ENCODE measurements at regions not wholly inside any gene's neighbourhood (a gene's known extent, or its start where the extent isn't known, plus 50 kb on each side); places are given as distances from the start of the nearest gene placed in this dataset.

DNA sequence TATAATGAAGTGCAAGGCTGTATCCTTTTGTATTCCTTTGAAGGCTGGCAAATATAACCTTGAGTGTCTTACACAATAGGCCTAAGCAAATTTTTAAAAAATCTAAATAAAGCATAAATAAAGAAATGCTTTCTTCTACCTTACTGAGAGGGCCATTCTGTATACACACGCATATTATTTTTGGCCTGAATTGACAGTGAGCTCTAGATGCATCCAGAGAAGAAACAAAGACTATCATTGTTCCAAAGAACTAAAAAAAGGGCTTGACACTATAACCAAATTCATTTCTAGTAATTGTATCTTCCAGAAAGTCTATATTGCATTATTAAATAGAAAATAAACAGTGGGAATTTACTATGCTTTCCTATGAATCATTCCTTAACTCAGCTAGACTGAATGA, 100.2 kb downstream of the MAGEB17 start:
- Mint-ChIP-seq H3K9me3 (peaks cover 0 to 10% (median 1%) of the 10 kb centered on the region in 5 donors), H3K36me3 (no peaks in the 10 kb centered on the region), H3K27ac (no peak overlapping the region), H3K27me3 (no peaks in the 10 kb centered on the region), H3K4me3 (no peak overlapping the region), H3K4me1 (no peaks in the 10 kb centered on the region)
- H3K27ac ChIP-seq (ENCODE audit: low read depth, low read length): no peak overlapping the region
- no peaks in the 10 kb centered on the region for H3K27me3 ChIP-seq (ENCODE audit: insufficient read depth, low read length, poor library complexity, severe bottlenecking)
- no peaks in the 10 kb centered on the region for H3K36me3 ChIP-seq (ENCODE audit: insufficient read depth, low read length)
- no peak for DNase-seq
- no peak overlapping the region for H3K4me3 ChIP-seq (ENCODE audit: low read length)
- H3K4me1 ChIP-seq (ENCODE audit: insufficient read depth, low read length): no peaks in the 10 kb centered on the region
- H3K9me3 ChIP-seq (ENCODE audit: low read length): no peaks in the 10 kb centered on the region
- CTCF ChIA-PET: no interaction called here
- POLR2A ChIA-PET: no interaction called here

- CTCF ChIA-PET: no interaction called here
- H3K9me3 Mint-ChIP-seq: peaks cover 0 to 10% (median 1%) of the 10 kb centered on the region in 5 donors
- Histone ChIP-seq H3K27me3 (ENCODE audit: insufficient read depth, low read length, poor library complexity, severe bottlenecking) (no peaks in the 10 kb centered on the region), H3K36me3 (ENCODE audit: insufficient read depth, low read length) (no peaks in the 10 kb centered on the region), H3K9me3 (ENCODE audit: low read length) (no peaks in the 10 kb centered on the region), H3K4me1 (ENCODE audit: insufficient read depth, low read length) (no peaks in the 10 kb centered on the region), H3K27ac (ENCODE audit: low read depth, low read length) (no peak overlapping the region), H3K4me3 (ENCODE audit: low read length) (no peak overlapping the region)
- H3K27me3 Mint-ChIP-seq: no peaks in the 10 kb centered on the region
- POLR2A ChIA-PET: no interaction called here
- no peak for DNase-seq
- H3K27ac Mint-ChIP-seq: no peak overlapping the region
- no peaks in the 10 kb centered on the region for H3K36me3 Mint-ChIP-seq
- no peaks in the 10 kb centered on the region for H3K4me1 Mint-ChIP-seq
- H3K4me3 Mint-ChIP-seq: no peak overlapping the region
Observed at GRCh38 chrX:16268206-16268605, 100.9 kb downstream of the MAGEB17 start.

DNA sequence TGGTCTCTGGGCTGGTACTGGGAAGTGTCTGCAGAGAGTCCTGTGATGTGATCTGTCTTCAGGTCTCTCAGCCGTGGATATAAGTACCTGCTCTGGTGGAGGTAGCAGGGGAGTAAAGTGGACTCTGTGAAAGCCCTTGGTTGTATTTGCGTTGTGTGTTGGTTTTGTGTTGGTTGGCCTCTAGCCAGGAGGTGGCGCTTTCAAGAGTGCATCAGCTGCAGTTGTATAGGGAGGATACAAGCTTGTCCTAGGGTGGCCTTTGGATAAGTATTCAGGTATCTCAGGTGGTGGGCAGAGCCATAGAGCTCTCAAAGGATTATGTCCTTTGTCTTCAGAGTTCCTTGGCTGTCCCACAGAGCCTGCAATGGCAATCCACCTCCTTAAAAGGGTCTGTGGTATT, 111.6 kb downstream of the MAGEB17 start:
- POLR2A ChIA-PET: no interaction called here

DNA sequence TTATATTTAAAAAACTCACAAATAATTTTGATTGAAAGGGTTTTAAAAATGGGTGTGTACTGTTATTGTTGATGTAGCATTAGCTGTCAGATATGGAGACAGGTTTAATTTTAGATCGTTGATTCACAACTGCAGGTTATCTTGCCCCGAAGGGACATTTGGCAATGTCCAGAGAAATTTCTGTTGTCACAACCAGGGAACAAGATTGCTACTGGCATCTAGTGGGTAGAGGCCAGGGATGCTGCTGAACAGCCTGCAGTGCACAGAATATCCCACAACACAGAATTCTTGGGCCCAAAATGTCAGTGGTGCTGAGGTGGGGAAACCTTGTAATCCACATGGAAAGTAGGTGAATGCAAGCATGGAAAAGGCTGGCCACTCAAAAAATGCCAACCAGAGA, 114.9 kb downstream of the MAGEB17 start:
- DNase-seq: no peak
- no peaks in the 10 kb centered on the region for H3K27me3 ChIP-seq (ENCODE audit: insufficient read depth, low read length, poor library complexity, severe bottlenecking)
- no peaks in the 10 kb centered on the region for H3K36me3 ChIP-seq (ENCODE audit: insufficient read depth, low read length)
- no peaks in the 10 kb centered on the region for H3K9me3 Mint-ChIP-seq
- H3K4me1 Mint-ChIP-seq: no peaks in the 10 kb centered on the region
- no peaks in the 10 kb centered on the region for H3K4me1 ChIP-seq (ENCODE audit: insufficient read depth, low read length)
- POLR2A ChIA-PET: no interaction called here
- no peak overlapping the region for H3K27ac ChIP-seq (ENCODE audit: low read depth, low read length)
- peaks cover 0 to 2% (median 0%) of the 10 kb centered on the region in 3 donors for H3K36me3 Mint-ChIP-seq
- no peak overlapping the region for H3K27ac Mint-ChIP-seq
- CTCF ChIA-PET: no interaction called here
- peaks cover 3 to 5% of the 10 kb centered on the region in 2 donors for H3K27me3 Mint-ChIP-seq
- no peak overlapping the region for H3K4me3 Mint-ChIP-seq
- no peaks in the 10 kb centered on the region for H3K9me3 ChIP-seq (ENCODE audit: low read length)
- no peak overlapping the region for H3K4me3 ChIP-seq (ENCODE audit: low read length)

More for the DNA sequence above, 111.6 kb downstream of the MAGEB17 start:
- H3K36me3 Mint-ChIP-seq: no peaks in the 10 kb centered on the region
- CTCF ChIA-PET: no interaction called here
- H3K27me3 ChIP-seq (ENCODE audit: insufficient read depth, low read length, poor library complexity, severe bottlenecking): no peaks in the 10 kb centered on the region
- H3K4me1 ChIP-seq (ENCODE audit: insufficient read depth, low read length): no peaks in the 10 kb centered on the region
- no peak for DNase-seq
- H3K36me3 ChIP-seq (ENCODE audit: insufficient read depth, low read length): no peaks in the 10 kb centered on the region
- no peak overlapping the region for H3K27ac Mint-ChIP-seq
- H3K9me3 ChIP-seq (ENCODE audit: low read length): no peaks in the 10 kb centered on the region
- H3K27ac ChIP-seq (ENCODE audit: low read depth, low read length): no peak overlapping the region
- H3K4me1 Mint-ChIP-seq: no peaks in the 10 kb centered on the region
- peaks cover 3 to 7% of the 10 kb centered on the region in 2 donors for H3K27me3 Mint-ChIP-seq
- no peak overlapping the region for H3K4me3 Mint-ChIP-seq
- H3K9me3 Mint-ChIP-seq: peaks cover 0 to 3% (median 0%) of the 10 kb centered on the region in 5 donors
- H3K4me3 ChIP-seq (ENCODE audit: low read length): no peak overlapping the region

DNA sequence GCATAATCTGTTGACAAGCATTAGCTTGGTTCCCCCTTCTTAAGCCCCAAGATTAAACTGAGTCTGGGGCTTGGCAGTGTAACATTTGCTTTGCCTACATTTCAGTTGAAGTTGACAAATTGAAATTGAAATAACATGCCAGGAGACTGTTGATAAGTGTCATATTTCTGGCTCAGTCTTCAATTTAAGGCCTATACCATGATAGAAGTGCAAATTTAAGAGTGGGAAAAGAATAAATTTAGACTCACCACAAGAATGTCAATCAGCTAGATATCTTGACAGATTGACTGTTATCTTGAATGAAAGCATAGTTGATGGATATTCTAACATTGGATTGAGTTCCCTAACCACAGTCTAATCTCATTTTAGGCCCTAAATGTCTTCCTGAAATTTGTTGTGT, 117.6 kb downstream of the MAGEB17 start:
- CTCF ChIA-PET: no interaction called here
- POLR2A ChIA-PET: no interaction called here
- DNase-seq: no peak
- Mint-ChIP-seq H3K27me3 (peaks cover 0 to 5% of the 10 kb centered on the region in 2 donors), H3K4me1 (no peaks in the 10 kb centered on the region), H3K4me3 (no peak overlapping the region), H3K36me3 (peaks cover 0 to 2% (median 0%) of the 10 kb centered on the region in 3 donors), H3K27ac (no peak overlapping the region), H3K9me3 (no peaks in the 10 kb centered on the region)
- Histone ChIP-seq H3K27ac (ENCODE audit: low read depth, low read length) (no peak overlapping the region), H3K4me3 (ENCODE audit: low read length) (no peak overlapping the region), H3K9me3 (ENCODE audit: low read length) (no peaks in the 10 kb centered on the region), H3K36me3 (ENCODE audit: insufficient read depth, low read length) (no peaks in the 10 kb centered on the region), H3K27me3 (ENCODE audit: insufficient read depth, low read length, poor library complexity, severe bottlenecking) (no peaks in the 10 kb centered on the region), H3K4me1 (ENCODE audit: insufficient read depth, low read length) (no peaks in the 10 kb centered on the region)

GRCh38 chrX:16290997-16291396, 123.7 kb downstream of the MAGEB17 start:
- Histone ChIP-seq H3K36me3 (ENCODE audit: insufficient read depth, low read length) (no peaks in the 10 kb centered on the region), H3K4me1 (ENCODE audit: insufficient read depth, low read length) (no peaks in the 10 kb centered on the region), H3K27ac (ENCODE audit: low read depth, low read length) (no peak overlapping the region), H3K9me3 (ENCODE audit: low read length) (no peaks in the 10 kb centered on the region), H3K4me3 (ENCODE audit: low read length) (no peak overlapping the region), H3K27me3 (ENCODE audit: insufficient read depth, low read length, poor library complexity, severe bottlenecking) (no peaks in the 10 kb centered on the region)
- peaks cover 3 to 11% of the 10 kb centered on the region in 2 donors for H3K27me3 Mint-ChIP-seq
- H3K27ac Mint-ChIP-seq: no peak overlapping the region
- H3K36me3 Mint-ChIP-seq: no peaks in the 10 kb centered on the region
- CTCF ChIA-PET: no interaction called here
- no peaks in the 10 kb centered on the region for H3K4me1 Mint-ChIP-seq
- no peak for DNase-seq
- peaks cover 0 to 4% (median 0%) of the 10 kb centered on the region in 5 donors for H3K9me3 Mint-ChIP-seq
- POLR2A ChIA-PET: no interaction called here
- H3K4me3 Mint-ChIP-seq: no peak overlapping the region

GRCh38 chrX:16300831-16301230, 133.6 kb downstream of the MAGEB17 start:
- H3K27ac Mint-ChIP-seq: no peak overlapping the region
- Histone ChIP-seq H3K4me1 (ENCODE audit: insufficient read depth, low read length) (no peaks in the 10 kb centered on the region), H3K36me3 (ENCODE audit: insufficient read depth, low read length) (no peaks in the 10 kb centered on the region), H3K27ac (ENCODE audit: low read depth, low read length) (no peak overlapping the region), H3K27me3 (ENCODE audit: insufficient read depth, low read length, poor library complexity, severe bottlenecking) (no peaks in the 10 kb centered on the region), H3K9me3 (ENCODE audit: low read length) (no peaks in the 10 kb centered on the region), H3K4me3 (ENCODE audit: low read length) (no peak overlapping the region)
- ChIA-PET CTCF (no interaction called here), POLR2A (no interaction called here)
- H3K4me1 Mint-ChIP-seq: no peaks in the 10 kb centered on the region
- no peaks in the 10 kb centered on the region for H3K9me3 Mint-ChIP-seq
- peaks cover 9 to 11% of the 10 kb centered on the region in 2 donors for H3K27me3 Mint-ChIP-seq
- H3K4me3 Mint-ChIP-seq: no peak overlapping the region
- no peaks in the 10 kb centered on the region for H3K36me3 Mint-ChIP-seq
- DNase-seq: no peak

GRCh38 chrX:16304751-16305150, 137.5 kb downstream of the MAGEB17 start:
- ChIA-PET POLR2A (no interaction called here), CTCF (no interaction called here)
- no peaks in the 10 kb centered on the region for H3K27me3 ChIP-seq (ENCODE audit: insufficient read depth, low read length, poor library complexity, severe bottlenecking)
- Mint-ChIP-seq H3K27me3 (peaks cover 6 to 7% of the 10 kb centered on the region in 2 donors), H3K27ac (no peak overlapping the region), H3K4me1 (no peaks in the 10 kb centered on the region), H3K36me3 (no peaks in the 10 kb centered on the region), H3K4me3 (no peak overlapping the region), H3K9me3 (no peaks in the 10 kb centered on the region)
- no peak overlapping the region for H3K4me3 ChIP-seq (ENCODE audit: low read length)
- DNase-seq: no peak
- H3K4me1 ChIP-seq (ENCODE audit: insufficient read depth, low read length): no peaks in the 10 kb centered on the region
- H3K9me3 ChIP-seq (ENCODE audit: low read length): no peaks in the 10 kb centered on the region
- H3K27ac ChIP-seq (ENCODE audit: low read depth, low read length): no peak overlapping the region
- no peaks in the 10 kb centered on the region for H3K36me3 ChIP-seq (ENCODE audit: insufficient read depth, low read length)

DNA sequence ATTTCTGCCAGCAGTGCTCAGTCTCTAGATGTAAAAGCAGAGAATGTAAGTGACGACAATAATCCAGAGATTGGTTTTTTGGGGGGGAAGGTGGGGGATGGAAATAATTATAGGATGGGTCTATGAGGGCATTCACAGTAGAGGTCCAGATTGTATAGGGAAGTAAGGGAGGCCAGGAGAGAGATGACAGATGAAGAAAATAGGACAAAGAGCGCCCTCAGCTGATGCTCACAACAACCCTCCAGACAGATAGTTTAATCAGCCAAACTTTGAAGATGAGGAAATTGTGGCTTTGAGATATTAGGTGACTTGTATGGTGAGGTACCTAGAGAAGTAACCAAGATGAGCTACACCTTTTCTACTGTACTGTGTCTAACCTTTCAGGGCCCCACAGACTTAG, 137.9 kb downstream of the MAGEB17 start:
- H3K4me3 ChIP-seq (ENCODE audit: low read length): no peak overlapping the region
- no peaks in the 10 kb centered on the region for H3K9me3 ChIP-seq (ENCODE audit: low read length)
- Mint-ChIP-seq H3K9me3 (no peaks in the 10 kb centered on the region), H3K36me3 (no peaks in the 10 kb centered on the region), H3K27me3 (peaks cover 3 to 10% of the 10 kb centered on the region in 2 donors), H3K4me1 (no peaks in the 10 kb centered on the region), H3K4me3 (no peak overlapping the region), H3K27ac (no peak overlapping the region)
- no peak for DNase-seq
- H3K27ac ChIP-seq (ENCODE audit: low read depth, low read length): no peak overlapping the region
- H3K27me3 ChIP-seq (ENCODE audit: insufficient read depth, low read length, poor library complexity, severe bottlenecking): no peaks in the 10 kb centered on the region
- ChIA-PET POLR2A (no interaction called here), CTCF (no interaction called here)
- no peaks in the 10 kb centered on the region for H3K4me1 ChIP-seq (ENCODE audit: insufficient read depth, low read length)
- no peaks in the 10 kb centered on the region for H3K36me3 ChIP-seq (ENCODE audit: insufficient read depth, low read length)

Data from CD8-positive, alpha-beta memory T cell (primary cell).